22Rv1 (cell line): ENCODE measurements at regions not wholly inside any gene's neighbourhood (a gene's known extent, or its start where the extent isn't known, plus 50 kb on each side); places are given as distances from the start of the nearest gene placed in this dataset.

Source experiments
- CTCF ChIP-seq: fragments of 450-650 bp; IDR thresholded peaks from 2 replicates; pipeline ENCODE4 v1.5.1; 2017; ENCODE audit warnings: mild to moderate bottlenecking
- ZFX ChIP-seq: fragments of 450-650 bp; IDR thresholded peaks from 2 replicates; pipeline ENCODE4 v1.6.1; 2017; ENCODE audit warnings: antibody characterized with exemption, borderline replicate concordance

- TF ChIP-seq CTCF (no peak), ZFX (no peak)
Measured at GRCh38 chr18:22060361-22060760, 109.0 kb upstream of the GATA6 start.
